ENCODE measurements at regions not wholly inside any gene's neighbourhood (a gene's known extent, or its start where the extent isn't known, plus 50 kb on each side); places are given as distances from the start of the nearest gene placed in this dataset.

DNA sequence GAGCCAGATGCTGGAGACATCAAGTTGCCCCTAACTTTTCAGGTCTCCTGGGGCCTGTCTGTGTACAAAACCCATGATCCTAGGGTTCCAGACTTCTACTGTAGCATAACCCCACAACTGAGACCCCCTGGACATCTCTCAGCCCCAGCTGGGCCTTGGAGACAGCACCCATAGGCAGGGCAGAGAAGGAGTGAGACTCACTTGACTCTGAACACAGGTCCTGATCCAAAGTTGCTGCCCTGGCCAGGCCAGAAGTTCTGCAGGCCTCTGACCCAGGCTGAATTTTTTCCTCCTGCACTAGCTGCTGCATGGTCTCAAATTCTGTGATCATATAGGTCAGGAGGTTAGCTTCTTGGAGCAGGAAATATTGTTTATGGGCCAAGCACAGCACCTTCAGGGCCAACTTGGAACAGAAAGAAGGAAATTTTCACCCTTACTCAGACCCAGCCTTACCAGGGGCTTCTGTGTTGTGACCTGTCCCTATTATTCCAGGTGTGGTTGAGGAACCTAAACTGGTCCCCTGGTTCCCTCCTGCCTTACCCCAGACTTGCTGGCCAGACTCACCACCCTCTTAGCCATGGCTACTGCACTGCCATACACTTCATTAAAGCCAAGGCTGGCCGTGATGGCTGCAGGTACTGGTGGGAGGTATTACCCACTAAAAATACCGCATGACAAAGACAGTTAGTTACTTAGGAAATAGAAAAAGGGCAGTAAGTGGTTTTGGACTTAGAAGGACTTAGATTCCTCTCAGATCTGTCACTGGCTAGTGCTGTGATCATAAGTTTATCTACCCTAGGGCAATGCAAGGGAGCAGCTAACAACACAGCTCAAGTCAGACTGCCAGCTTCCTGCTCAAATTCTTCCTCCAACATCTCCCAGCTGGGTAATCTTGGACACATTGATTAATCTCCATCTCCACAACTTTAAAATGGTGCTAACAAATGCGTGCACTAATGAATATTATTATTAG lies 2180.1 kb downstream of the TP53TG3F start:
- H3K27me3 ChIP-seq (ENCODE audit: insufficient read depth, low read depth): no peaks in the 10 kb centered on the region
- no peak overlapping the region for H3K4me3 ChIP-seq (IDR thresholded peaks at IDR 0.05; ENCODE audit: insufficient read depth, low read depth, low read length)
- H3K36me3 ChIP-seq (ENCODE audit: insufficient read depth): no peaks in the 10 kb centered on the region
- H3K27ac ChIP-seq: no peak overlapping the region
- no peak overlapping the region for H3K4me2 ChIP-seq
- no peak overlapping the region for H2AFZ ChIP-seq (ENCODE audit: low read depth)
- no peaks in the 10 kb centered on the region for H4K20me1 ChIP-seq (ENCODE audit: insufficient read depth)
- no peaks in the 10 kb centered on the region for H3K4me1 ChIP-seq (ENCODE audit: low read depth, poor library complexity, severe bottlenecking)
- no peak overlapping the region for H3K9ac ChIP-seq
- TF ChIP-seq, protein P1, sequence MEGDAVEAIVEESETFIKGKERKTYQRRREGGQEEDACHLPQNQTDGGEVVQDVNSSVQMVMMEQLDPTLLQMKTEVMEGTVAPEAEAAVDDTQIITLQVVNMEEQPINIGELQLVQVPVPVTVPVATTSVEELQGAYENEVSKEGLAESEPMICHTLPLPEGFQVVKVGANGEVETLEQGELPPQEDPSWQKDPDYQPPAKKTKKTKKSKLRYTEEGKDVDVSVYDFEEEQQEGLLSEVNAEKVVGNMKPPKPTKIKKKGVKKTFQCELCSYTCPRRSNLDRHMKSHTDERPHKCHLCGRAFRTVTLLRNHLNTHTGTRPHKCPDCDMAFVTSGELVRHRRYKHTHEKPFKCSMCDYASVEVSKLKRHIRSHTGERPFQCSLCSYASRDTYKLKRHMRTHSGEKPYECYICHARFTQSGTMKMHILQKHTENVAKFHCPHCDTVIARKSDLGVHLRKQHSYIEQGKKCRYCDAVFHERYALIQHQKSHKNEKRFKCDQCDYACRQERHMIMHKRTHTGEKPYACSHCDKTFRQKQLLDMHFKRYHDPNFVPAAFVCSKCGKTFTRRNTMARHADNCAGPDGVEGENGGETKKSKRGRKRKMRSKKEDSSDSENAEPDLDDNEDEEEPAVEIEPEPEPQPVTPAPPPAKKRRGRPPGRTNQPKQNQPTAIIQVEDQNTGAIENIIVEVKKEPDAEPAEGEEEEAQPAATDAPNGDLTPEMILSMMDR (conservative IDR thresholded peaks at IDR 0.05; ENCODE audit: low read depth, low read length): no peak
- H3K79me2 ChIP-seq (ENCODE audit: insufficient read depth, low read depth): no peaks in the 10 kb centered on the region

- H3K4me1 ChIP-seq (ENCODE audit: low read depth, poor library complexity, severe bottlenecking): no peaks in the 10 kb centered on the region
- no peak overlapping the region for H3K4me3 ChIP-seq (IDR thresholded peaks at IDR 0.05; ENCODE audit: insufficient read depth, low read depth, low read length)
- H3K9ac ChIP-seq: no peak overlapping the region
- TF ChIP-seq, protein P1 (conservative IDR thresholded peaks at IDR 0.05; ENCODE audit: low read depth, low read length): no peak
- H4K20me1 ChIP-seq (ENCODE audit: insufficient read depth): no peaks in the 10 kb centered on the region
- no peaks in the 10 kb centered on the region for H3K27me3 ChIP-seq (ENCODE audit: insufficient read depth, low read depth)
- no peaks in the 10 kb centered on the region for H3K36me3 ChIP-seq (ENCODE audit: insufficient read depth)
- H2AFZ ChIP-seq (ENCODE audit: low read depth): no peak overlapping the region
- no peaks in the 10 kb centered on the region for H3K79me2 ChIP-seq (ENCODE audit: insufficient read depth, low read depth)
- no peak overlapping the region for H3K4me2 ChIP-seq
- H3K27ac ChIP-seq: no peak overlapping the region
These were observed 2183.0 kb downstream of the TP53TG3F start for GRCh38 chr16:35642322-35642835.

- Histone ChIP-seq H2AFZ (ENCODE audit: low read depth) (no peak overlapping the region), H3K4me2 (no peak overlapping the region), H3K4me1 (ENCODE audit: low read depth, poor library complexity, severe bottlenecking) (no peaks in the 10 kb centered on the region), H3K79me2 (ENCODE audit: insufficient read depth, low read depth) (no peaks in the 10 kb centered on the region), H3K27me3 (ENCODE audit: insufficient read depth, low read depth) (no peaks in the 10 kb centered on the region), H3K4me3 (IDR thresholded peaks at IDR 0.05; ENCODE audit: insufficient read depth, low read depth, low read length) (no peak overlapping the region), H3K27ac (no peak overlapping the region), H3K9ac (no peak overlapping the region), H4K20me1 (ENCODE audit: insufficient read depth) (no peaks in the 10 kb centered on the region), H3K36me3 (ENCODE audit: insufficient read depth) (no peaks in the 10 kb centered on the region)
- TF ChIP-seq, protein P1 (conservative IDR thresholded peaks at IDR 0.05; ENCODE audit: low read depth, low read length): no peak
These were observed 2192.4 kb downstream of the TP53TG3F start for GRCh38 chr16:35651841-35652240.

DNA sequence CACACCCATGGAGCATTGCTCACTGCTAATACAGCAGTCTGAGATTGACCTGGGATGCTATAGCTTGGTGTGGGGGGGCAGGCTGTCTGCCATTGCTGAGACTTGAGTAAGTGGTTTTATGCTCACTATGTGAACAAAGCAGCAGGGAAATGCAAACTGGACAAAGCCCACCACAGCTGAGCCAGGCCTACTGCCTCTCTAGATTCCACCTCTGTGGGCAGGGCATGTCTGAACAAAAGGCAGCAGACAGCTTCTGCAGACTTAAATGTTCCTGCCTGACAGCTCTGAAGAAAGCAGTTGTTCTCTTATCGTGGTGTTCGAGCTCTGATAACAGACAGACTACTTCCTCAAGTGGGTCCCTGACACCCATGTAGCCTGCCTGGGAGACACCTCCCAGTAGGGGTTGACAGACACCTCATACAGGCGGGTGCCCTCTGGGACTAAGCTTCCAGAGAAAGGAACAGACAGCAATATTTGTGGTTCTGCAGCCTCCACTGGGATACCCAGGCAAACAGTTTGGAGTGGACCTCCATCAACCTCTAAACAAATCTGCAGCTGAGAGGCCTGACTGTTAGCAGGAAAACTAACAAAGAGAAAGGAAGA lies 2204.8 kb downstream of the TP53TG3F start:
- no peak overlapping the region for H3K9ac ChIP-seq
- H3K27me3 ChIP-seq (ENCODE audit: insufficient read depth, low read depth): no peaks in the 10 kb centered on the region
- H2AFZ ChIP-seq (ENCODE audit: low read depth): no peak overlapping the region
- H3K79me2 ChIP-seq (ENCODE audit: insufficient read depth, low read depth): no peaks in the 10 kb centered on the region
- TF ChIP-seq, protein P1 (conservative IDR thresholded peaks at IDR 0.05; ENCODE audit: low read depth, low read length): no peak
- no peak overlapping the region for H3K27ac ChIP-seq
- no peaks in the 10 kb centered on the region for H3K4me1 ChIP-seq (ENCODE audit: low read depth, poor library complexity, severe bottlenecking)
- no peak overlapping the region for H3K4me3 ChIP-seq (IDR thresholded peaks at IDR 0.05; ENCODE audit: insufficient read depth, low read depth, low read length)
- no peak overlapping the region for H3K4me2 ChIP-seq
- no peaks in the 10 kb centered on the region for H4K20me1 ChIP-seq (ENCODE audit: insufficient read depth)
- H3K36me3 ChIP-seq (ENCODE audit: insufficient read depth): no peaks in the 10 kb centered on the region

Measured in KMS-11 (cell line).